Loucy (cell line): ENCODE measurements at regions not wholly inside any gene's neighbourhood (a gene's known extent, or its start where the extent isn't known, plus 50 kb on each side); places are given as distances from the start of the nearest gene placed in this dataset.

Experiments used
- H2AFZ ChIP-seq: fragments of 200-600 bp; sonication (generic); 2 replicates; pipeline ENCODE4 v1.6.0; 2016; ENCODE audit warnings: antibody characterized with exemption, mild to moderate bottlenecking, low read length, moderate library complexity
- H3F3A ChIP-seq: fragments of 200-600 bp; 2 replicates; pipeline ENCODE4 v1.6.0; 2016; ENCODE audit warnings: antibody characterized with exemption, low read depth, mild to moderate bottlenecking
- H3K27me3 ChIP-seq: fragments of 200-600 bp; sonication (generic); 2 replicates; pipeline ENCODE4 v1.6.1; 2014; ENCODE audit warnings: low read length, mild to moderate bottlenecking; ENCODE audit not compliant: insufficient read depth, poor library complexity, severe bottlenecking
- H3K36me3 ChIP-seq: fragments of 200-600 bp; sonication (generic); 2 replicates; pipeline ENCODE4 v1.6.1; 2016; ENCODE audit warnings: low read length; ENCODE audit not compliant: insufficient read depth
- H3K4me1 ChIP-seq: fragments of 200-600 bp; sonication (generic); 2 replicates; pipeline ENCODE4 v1.5.1; 2014; ENCODE audit warnings: low read length, mild to moderate bottlenecking; ENCODE audit not compliant: insufficient read depth, poor library complexity, severe bottlenecking
- H3K4me2 ChIP-seq: fragments of 200-600 bp; sonication (generic); 2 replicates; pipeline ENCODE4 v1.6.0; 2014; ENCODE audit warnings: antibody characterized with exemption, low read length, low read depth, mild to moderate bottlenecking; ENCODE audit not compliant: poor library complexity, severe bottlenecking
- H3K4me3 ChIP-seq: fragments of 200-600 bp; sonication (generic); 2 replicates; pipeline ENCODE4 v1.5.1; 2014; ENCODE audit warnings: low read length, mild to moderate bottlenecking, mixed read lengths; ENCODE audit not compliant: poor library complexity, severe bottlenecking
- H3K79me2 ChIP-seq: fragments of 200-600 bp; sonication (generic); 2 replicates; pipeline ENCODE4 v1.6.1; 2014; ENCODE audit warnings: low read length; ENCODE audit not compliant: insufficient read depth
- H3K9ac ChIP-seq: fragments of 200-600 bp; sonication (generic); 2 replicates; pipeline ENCODE4 v1.6.0; 2014; ENCODE audit warnings: mild to moderate bottlenecking, low read depth, low read length, moderate library complexity; ENCODE audit not compliant: poor library complexity, severe bottlenecking
- H3K9me2 ChIP-seq: fragments of 200-600 bp; sonication (generic); replicated peaks from 2 replicates; pipeline ENCODE4 v1.6.1; 2016; ENCODE audit warnings: low read depth, low read length, mixed read lengths
- H3K9me3 ChIP-seq: fragments of 200-600 bp; sonication (generic); 2 replicates; pipeline ENCODE4 v1.6.1; 2014; ENCODE audit warnings: mild to moderate bottlenecking, antibody characterized with exemption, low read length, low read depth; ENCODE audit not compliant: insufficient read depth
- H4K20me1 ChIP-seq: fragments of 200-600 bp; sonication (generic); 2 replicates; pipeline ENCODE4 v1.6.0; 2014; ENCODE audit warnings: antibody characterized with exemption, low read length, mild to moderate bottlenecking; ENCODE audit not compliant: insufficient read depth, poor library complexity, severe bottlenecking
- EZH2phosphoT487 ChIP-seq: fragments of 200-600 bp; IDR thresholded peaks from 2 replicates; pipeline ENCODE4 v1.6.1; 2018; ENCODE audit warnings: antibody characterized with exemption, mild to moderate bottlenecking, moderate library complexity, borderline replicate concordance
- TF ChIP-seq, protein P1 (sequence below): fragments of 200-600 bp; sonication (generic); conservative IDR thresholded peaks from 2 replicates; pipeline ENCODE4 v1.5.1; 2014; ENCODE audit warnings: mild to moderate bottlenecking, antibody characterized with exemption, low read length

DNA sequence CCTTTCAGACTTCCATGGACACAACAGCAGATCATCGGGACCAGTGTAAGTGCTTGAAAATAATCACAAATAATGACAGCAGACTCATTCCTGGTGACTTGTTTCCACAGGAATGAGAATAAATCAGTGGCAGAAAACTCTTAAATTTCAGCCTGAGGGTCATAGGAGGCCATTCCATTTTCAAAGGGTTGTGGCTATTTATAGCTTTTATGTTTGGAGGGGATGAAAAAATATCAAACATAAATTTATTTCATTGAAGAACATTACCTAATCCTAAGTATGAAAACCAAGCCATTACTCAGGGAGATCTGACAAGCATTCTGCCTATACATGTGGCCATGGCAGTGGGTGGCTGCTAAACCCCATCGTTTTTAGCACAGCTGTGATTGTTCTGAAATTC, 173.6 kb upstream of the CNR1 start:
- no peak overlapping the region for H3K4me2 ChIP-seq
- H3K36me3 ChIP-seq = no peaks in the 10 kb centered on the region
- no peaks in the 10 kb centered on the region; the same call in 1 of the 2 replicates for H3K9me2 ChIP-seq
- no peak overlapping the region for H3K4me3 ChIP-seq
- no peaks in the 10 kb centered on the region for H3K27me3 ChIP-seq
- no peaks in the 10 kb centered on the region for H4K20me1 ChIP-seq
- no peaks in the 10 kb centered on the region for H3K4me1 ChIP-seq
- TF ChIP-seq, protein P1, sequence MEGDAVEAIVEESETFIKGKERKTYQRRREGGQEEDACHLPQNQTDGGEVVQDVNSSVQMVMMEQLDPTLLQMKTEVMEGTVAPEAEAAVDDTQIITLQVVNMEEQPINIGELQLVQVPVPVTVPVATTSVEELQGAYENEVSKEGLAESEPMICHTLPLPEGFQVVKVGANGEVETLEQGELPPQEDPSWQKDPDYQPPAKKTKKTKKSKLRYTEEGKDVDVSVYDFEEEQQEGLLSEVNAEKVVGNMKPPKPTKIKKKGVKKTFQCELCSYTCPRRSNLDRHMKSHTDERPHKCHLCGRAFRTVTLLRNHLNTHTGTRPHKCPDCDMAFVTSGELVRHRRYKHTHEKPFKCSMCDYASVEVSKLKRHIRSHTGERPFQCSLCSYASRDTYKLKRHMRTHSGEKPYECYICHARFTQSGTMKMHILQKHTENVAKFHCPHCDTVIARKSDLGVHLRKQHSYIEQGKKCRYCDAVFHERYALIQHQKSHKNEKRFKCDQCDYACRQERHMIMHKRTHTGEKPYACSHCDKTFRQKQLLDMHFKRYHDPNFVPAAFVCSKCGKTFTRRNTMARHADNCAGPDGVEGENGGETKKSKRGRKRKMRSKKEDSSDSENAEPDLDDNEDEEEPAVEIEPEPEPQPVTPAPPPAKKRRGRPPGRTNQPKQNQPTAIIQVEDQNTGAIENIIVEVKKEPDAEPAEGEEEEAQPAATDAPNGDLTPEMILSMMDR = no peak
- no peaks in the 10 kb centered on the region for H3K79me2 ChIP-seq
- H3K9me3 ChIP-seq = no peaks in the 10 kb centered on the region
- H3K9ac ChIP-seq = no peak overlapping the region
- H3F3A ChIP-seq = no peaks in the 10 kb centered on the region
- no peak overlapping the region for H2AFZ ChIP-seq

GRCh38 chr6:88321306-88321705, 155.2 kb upstream of the CNR1 start:
- no peaks in the 10 kb centered on the region for H3K9me3 ChIP-seq
- H3K9ac ChIP-seq = no peak overlapping the region
- H3K4me3 ChIP-seq = no peak overlapping the region
- no peaks in the 10 kb centered on the region for H3K9me2 ChIP-seq
- H3K36me3 ChIP-seq = no peaks in the 10 kb centered on the region
- no peaks in the 10 kb centered on the region for H3K79me2 ChIP-seq
- no peak overlapping the region for H2AFZ ChIP-seq
- H3K27me3 ChIP-seq = no peaks in the 10 kb centered on the region
- H3K4me2 ChIP-seq = no peak overlapping the region
- H3F3A ChIP-seq = no peaks in the 10 kb centered on the region
- no peak for TF ChIP-seq EZH2phosphoT487
- TF ChIP-seq, protein P1 = no peak
- H4K20me1 ChIP-seq = no peaks in the 10 kb centered on the region
- no peaks in the 10 kb centered on the region for H3K4me1 ChIP-seq

DNA sequence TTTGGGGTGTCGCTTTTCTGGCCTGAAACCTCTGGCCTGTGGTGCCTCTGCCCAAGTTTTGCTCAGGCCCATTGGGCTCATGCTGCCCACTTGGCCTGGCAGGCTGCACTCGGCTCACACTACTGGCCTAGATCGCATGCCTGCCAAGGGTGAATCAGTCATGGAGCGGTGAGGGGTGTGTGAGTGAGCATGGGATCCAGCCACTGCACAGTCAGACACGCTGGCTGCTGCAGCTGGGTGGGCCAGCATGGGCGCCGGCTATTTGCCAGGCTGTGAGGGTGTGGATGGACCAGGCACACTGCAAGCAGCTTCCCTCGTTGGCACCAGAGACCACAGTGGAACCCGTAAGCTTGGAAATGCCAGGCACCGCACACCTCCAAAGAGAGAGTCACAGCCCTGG, 145.4 kb upstream of the CNR1 start:
- no peaks in the 10 kb centered on the region for H3K4me1 ChIP-seq
- no peaks in the 10 kb centered on the region for H4K20me1 ChIP-seq
- no peaks in the 10 kb centered on the region for H3K9me2 ChIP-seq
- no peak for TF ChIP-seq EZH2phosphoT487
- TF ChIP-seq, protein P1 = no peak
- no peaks in the 10 kb centered on the region for H3F3A ChIP-seq
- no peak overlapping the region for H2AFZ ChIP-seq
- no peak overlapping the region for H3K4me3 ChIP-seq
- H3K9me3 ChIP-seq = no peaks in the 10 kb centered on the region
- H3K27me3 ChIP-seq = no peaks in the 10 kb centered on the region
- H3K9ac ChIP-seq = no peak overlapping the region
- H3K36me3 ChIP-seq = no peaks in the 10 kb centered on the region
- H3K4me2 ChIP-seq = no peak overlapping the region
- H3K79me2 ChIP-seq = no peaks in the 10 kb centered on the region
